Astrocyte (in vitro differentiated cells and primary cell): ENCODE measurements at regions not wholly inside any gene's neighbourhood (a gene's known extent, or its start where the extent isn't known, plus 50 kb on each side); places are given as distances from the start of the nearest gene placed in this dataset.

Experiments used
- DNase-seq: peaks from one replicate; pipeline ENCODE4 v3.0.0-alpha.2; 2010; ENCODE audit warnings: low read depth
- FAIRE-seq: peaks from 2 replicates; lab custom pipeline; 2011; peaks lifted over from hg19 to GRCh38; lab: Jason Lieb, UNC
- H2AFZ ChIP-seq: 2 replicates; pipeline ENCODE4 v1.6.0; 2012; ENCODE audit warnings: low read depth, low read length, inconsistent platforms
- H3K27ac ChIP-seq: 2 replicates; pipeline ENCODE4 v1.5.1; 2011; ENCODE audit warnings: low read depth, low read length, inconsistent platforms
- H3K27me3 ChIP-seq: 2 replicates; pipeline ENCODE4 v1.6.0; 2011; ENCODE audit warnings: low read length, inconsistent platforms; ENCODE audit not compliant: insufficient read depth
- H3K36me3 ChIP-seq: 2 replicates; pipeline ENCODE4 v1.5.1; 2011; ENCODE audit warnings: low read length, inconsistent platforms; ENCODE audit not compliant: insufficient read depth
- H3K4me1 ChIP-seq: 2 replicates; pipeline ENCODE4 v1.5.1; 2011; ENCODE audit warnings: low read length, inconsistent platforms; ENCODE audit not compliant: insufficient read depth
- H3K4me2 ChIP-seq: 2 replicates; pipeline ENCODE4 v1.6.0; 2012; ENCODE audit warnings: low read length, inconsistent platforms
- H3K4me3 ChIP-seq: 2 replicates; pipeline ENCODE4 v1.5.1; 2011; ENCODE audit warnings: low read depth, mild to moderate bottlenecking, low read length, inconsistent platforms; ENCODE audit not compliant: insufficient read depth
- H3K79me2 ChIP-seq: 2 replicates; pipeline ENCODE4 v1.6.0; 2012; ENCODE audit warnings: mild to moderate bottlenecking, low read length, inconsistent platforms; ENCODE audit not compliant: insufficient read depth
- H3K9ac ChIP-seq: 2 replicates; pipeline ENCODE4 v1.6.0; 2012; ENCODE audit warnings: mild to moderate bottlenecking, low read length, inconsistent platforms
- H3K9me3 ChIP-seq: 2 replicates; pipeline ENCODE4 v1.5.1; 2012; ENCODE audit warnings: low read depth, mild to moderate bottlenecking, low read length, inconsistent platforms; ENCODE audit not compliant: insufficient read depth
- H4K20me1 ChIP-seq: 2 replicates; pipeline ENCODE4 v1.6.0; 2012; ENCODE audit warnings: low read length, inconsistent platforms; ENCODE audit not compliant: insufficient read depth
- H3K27ac Mint-ChIP-seq: one replicate; pipeline ENCODE4 v1.8.0; 2021; ENCODE audit warnings: mild to moderate bottlenecking, mixed read lengths; ENCODE audit not compliant: unreplicated experiment
- H3K27me3 Mint-ChIP-seq: one replicate; pipeline ENCODE4 v1.8.0; 2021; ENCODE audit warnings: low read depth, mixed read lengths; ENCODE audit not compliant: unreplicated experiment
- H3K36me3 Mint-ChIP-seq: one replicate; pipeline ENCODE4 v1.8.0; 2021; ENCODE audit warnings: low read depth, mixed read lengths; ENCODE audit not compliant: unreplicated experiment
- H3K4me1 Mint-ChIP-seq: one replicate; pipeline ENCODE4 v1.8.0; 2021; ENCODE audit warnings: low read depth, mixed read lengths; ENCODE audit not compliant: unreplicated experiment
- H3K4me3 Mint-ChIP-seq: one replicate; pipeline ENCODE4 v1.8.0; 2021; ENCODE audit warnings: mild to moderate bottlenecking, moderate library complexity, mixed read lengths; ENCODE audit not compliant: unreplicated experiment
- H3K9me3 Mint-ChIP-seq: one replicate; pipeline ENCODE4 v1.8.0; 2021; ENCODE audit warnings: mild to moderate bottlenecking, mixed read lengths; ENCODE audit not compliant: unreplicated experiment
- CTCF ChIP-seq: IDR thresholded peaks from 2 replicates; pipeline ENCODE4 v1.5.1; 2011; ENCODE audit warnings: low read depth, mild to moderate bottlenecking, inconsistent platforms, low read length, moderate library complexity; ENCODE audit not compliant: insufficient read depth
- EZH2 ChIP-seq: IDR thresholded peaks from 2 replicates; pipeline ENCODE4 v1.6.1; 2012; ENCODE audit warnings: mild to moderate bottlenecking, low read length, inconsistent platforms; ENCODE audit not compliant: insufficient read depth

- no peak for TF ChIP-seq EZH2
- Mint-ChIP-seq H3K36me3 (no peaks in the 10 kb centered on the region), H3K27me3 (no peaks in the 10 kb centered on the region), H3K9me3 (no peaks in the 10 kb centered on the region), H3K4me3 (no peak overlapping the region), H3K4me1 (no peaks in the 10 kb centered on the region), H3K27ac (no peak overlapping the region)
- Histone ChIP-seq H2AFZ (no peak overlapping the region), H3K4me1 (no peaks in the 10 kb centered on the region), H3K27me3 (no peaks in the 10 kb centered on the region), H3K79me2 (no peaks in the 10 kb centered on the region), H3K36me3 (no peaks in the 10 kb centered on the region), H3K4me3 (no peak overlapping the region), H3K27ac (no peak overlapping the region), H3K9ac (no peak overlapping the region), H3K4me2 (no peak overlapping the region), H3K9me3 (no peaks in the 10 kb centered on the region), H4K20me1 (no peaks in the 10 kb centered on the region)
- DNase-seq (no peak), FAIRE-seq (no peak)
Measured at GRCh38 chr6:67966830-67967229, 668.3 kb upstream of the ADGRB3 start.

- DNase-seq, result no peak
- H3K9me3 ChIP-seq, result peaks cover 8% of the 10 kb centered on the region
- no peak overlapping the region for H3K27ac ChIP-seq
- no peaks in the 10 kb centered on the region for H3K27me3 Mint-ChIP-seq
- no peaks in the 10 kb centered on the region for H3K36me3 ChIP-seq
- H3K4me3 ChIP-seq, result no peak overlapping the region
- H3K4me1 ChIP-seq, result no peaks in the 10 kb centered on the region
- no peaks in the 10 kb centered on the region for H4K20me1 ChIP-seq
- H3K9me3 Mint-ChIP-seq, result peaks cover 10% of the 10 kb centered on the region
- H3K27me3 ChIP-seq, result no peaks in the 10 kb centered on the region
- no peak overlapping the region for H3K4me3 Mint-ChIP-seq
- no peak overlapping the region for H2AFZ ChIP-seq
- no peak overlapping the region for H3K4me2 ChIP-seq
- H3K27ac Mint-ChIP-seq, result no peak overlapping the region
- H3K79me2 ChIP-seq, result no peaks in the 10 kb centered on the region
- H3K36me3 Mint-ChIP-seq, result no peaks in the 10 kb centered on the region
- no peak for FAIRE-seq
- no peak overlapping the region for H3K9ac ChIP-seq
- peaks cover 5% of the 10 kb centered on the region for H3K4me1 Mint-ChIP-seq
- TF ChIP-seq EZH2 (no peak), CTCF (no peak)
Measured at GRCh38 chr6:67956352-67956751, 678.7 kb upstream of the ADGRB3 start.

GRCh38 chr6:67952948-67953347, 682.1 kb upstream of the ADGRB3 start:
- peaks cover 10% of the 10 kb centered on the region for H3K9me3 Mint-ChIP-seq

More at GRCh38 chr6:67952948-67953347, 682.1 kb upstream of the ADGRB3 start:
- TF ChIP-seq CTCF (no peak), EZH2 (no peak)
- Mint-ChIP-seq H3K36me3 (no peaks in the 10 kb centered on the region), H3K27ac (no peak overlapping the region), H3K27me3 (no peaks in the 10 kb centered on the region), H3K4me3 (no peak overlapping the region), H3K4me1 (peaks cover 5% of the 10 kb centered on the region)
- Histone ChIP-seq H3K4me3 (no peak overlapping the region), H3K79me2 (no peaks in the 10 kb centered on the region), H3K27ac (no peak overlapping the region), H3K9me3 (peaks cover 8% of the 10 kb centered on the region), H4K20me1 (no peaks in the 10 kb centered on the region), H3K36me3 (no peaks in the 10 kb centered on the region), H3K4me1 (no peaks in the 10 kb centered on the region), H3K27me3 (no peaks in the 10 kb centered on the region), H3K9ac (no peak overlapping the region), H2AFZ (no peak overlapping the region), H3K4me2 (no peak overlapping the region)
- no peak for DNase-seq
- no peak for FAIRE-seq
